NCI-H2227 (cell line): ENCODE measurements at regions not wholly inside any gene's neighbourhood (a gene's known extent, or its start where the extent isn't known, plus 50 kb on each side); places are given as distances from the start of the nearest gene placed in this dataset.
A peak's percentile ranks its signal among the peaks of the same experiment; 100 is the strongest.

ENCODE experiments used
- DNase-seq: peaks from one replicate; lab custom pipeline; 2025; ENCODE audit not compliant: unreplicated experiment; lab: John Stamatoyannopoulos, UW

DNA sequence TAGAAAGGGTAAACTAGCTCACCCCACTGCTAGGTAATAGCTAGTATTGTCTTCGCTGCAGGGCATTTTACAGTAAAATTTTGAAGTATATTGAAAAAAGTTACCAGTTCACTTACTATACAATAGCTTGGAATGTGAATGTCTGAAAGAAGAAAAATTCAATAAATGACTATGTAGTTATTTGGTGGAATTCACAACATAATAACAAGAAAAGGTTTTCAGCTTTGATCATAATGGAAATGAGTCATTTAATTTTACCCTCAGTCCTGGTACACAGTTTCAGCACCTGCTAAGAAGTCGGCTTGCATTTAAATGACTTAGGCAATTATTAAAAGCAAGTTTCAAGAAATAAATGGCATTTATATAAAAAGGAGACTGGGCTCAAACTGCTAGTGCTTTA, 90.4 kb downstream of the NUP35 start:
- no peak for DNase-seq

DNA sequence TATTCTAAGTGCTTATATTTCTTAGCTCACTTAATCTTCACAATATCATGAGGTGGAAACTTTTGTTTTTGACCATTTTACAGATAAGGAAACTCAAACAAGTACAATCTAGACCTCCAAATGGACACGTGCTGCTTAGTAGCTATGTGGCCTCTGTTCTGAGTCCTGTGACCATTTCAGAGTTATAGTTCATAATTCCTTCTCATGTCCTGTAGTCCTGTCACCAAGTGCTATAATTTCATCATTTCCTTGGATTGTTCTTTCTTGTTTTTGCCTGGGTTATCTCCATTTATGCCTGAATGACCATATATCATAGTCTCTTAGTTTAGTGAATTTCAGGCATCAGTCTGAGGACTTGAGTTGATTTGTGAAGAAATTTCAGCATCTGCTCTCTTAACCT, 91.7 kb downstream of the NUP35 start:
- DNase-seq = no peak

DNA sequence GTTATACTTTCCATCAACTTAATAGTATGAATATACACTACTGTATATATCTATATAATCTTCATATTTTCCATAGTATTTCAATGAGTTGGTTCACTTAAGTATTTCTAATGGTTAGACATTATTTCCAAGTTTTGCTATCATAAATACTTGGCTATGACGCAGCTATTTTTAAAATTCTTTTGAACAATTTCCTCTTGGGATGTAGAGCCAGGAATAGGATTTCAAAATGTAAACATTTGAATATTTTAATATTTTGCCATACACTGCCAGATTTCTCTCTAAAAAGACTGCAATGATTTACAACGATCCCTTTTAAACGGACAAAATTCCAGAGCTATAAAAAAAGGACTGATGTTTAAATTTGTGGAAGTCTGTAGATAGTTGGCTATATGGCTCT, 95.6 kb downstream of the NUP35 start:
- DNase-seq = no peak

DNA sequence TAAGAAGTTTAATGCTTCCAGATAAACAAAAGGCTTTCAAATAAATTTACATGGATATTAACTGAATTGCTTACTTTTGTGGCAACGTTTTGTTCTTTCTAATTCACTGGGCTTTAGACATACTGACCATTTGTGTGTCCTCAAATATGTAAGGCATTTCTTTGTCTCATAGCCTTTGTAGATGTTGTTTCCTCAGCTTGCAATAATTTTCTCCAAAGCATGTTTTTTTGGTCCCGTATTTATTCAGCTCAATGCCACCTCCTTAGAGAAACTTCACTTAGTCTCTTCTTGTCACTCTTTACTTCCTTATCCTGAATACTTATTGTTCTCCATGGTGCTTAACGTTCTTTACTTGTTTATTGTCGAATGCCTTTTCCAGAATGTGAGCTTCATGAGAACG, 98.5 kb downstream of the NUP35 start:
- no peak for DNase-seq

DNA sequence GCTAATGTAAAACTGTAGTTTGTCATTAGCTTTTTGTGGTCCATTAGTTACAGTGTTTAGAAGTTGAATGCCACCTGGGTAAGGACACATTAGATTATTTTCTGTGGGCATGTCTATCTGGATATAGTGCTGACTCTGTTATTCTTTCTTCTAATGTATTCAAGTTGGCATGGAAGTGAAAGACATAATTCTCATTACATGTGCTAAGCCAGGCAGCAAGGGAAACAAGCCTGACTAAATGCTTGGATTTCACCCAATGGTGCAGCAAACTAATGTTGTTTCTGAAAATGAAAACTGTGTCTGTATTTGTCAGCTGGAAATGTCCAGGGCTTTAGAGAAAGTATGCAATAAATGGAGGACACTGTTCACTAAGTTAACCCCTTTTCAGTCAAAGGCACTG, 100.7 kb downstream of the NUP35 start:
- no peak for DNase-seq

DNA sequence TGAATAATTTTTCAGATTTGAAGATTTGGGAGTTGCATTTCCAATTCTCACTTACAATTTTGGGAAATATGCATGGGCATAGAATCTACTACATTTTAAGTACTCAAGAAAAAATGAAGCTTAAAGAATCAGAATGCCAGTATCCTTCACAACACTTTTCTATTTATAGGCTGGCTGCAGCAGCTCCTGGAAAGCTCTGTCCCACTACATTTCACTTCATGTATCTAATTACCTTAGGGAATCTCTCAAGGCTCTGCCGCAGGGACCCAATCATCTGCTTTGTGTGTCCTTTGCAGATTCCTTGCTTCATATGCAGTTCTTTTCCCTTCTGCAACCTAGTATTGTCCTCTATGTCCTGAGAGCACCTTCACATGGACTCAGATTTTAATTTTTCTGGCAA, 102.9 kb downstream of the NUP35 start:
- no peak for DNase-seq

DNA sequence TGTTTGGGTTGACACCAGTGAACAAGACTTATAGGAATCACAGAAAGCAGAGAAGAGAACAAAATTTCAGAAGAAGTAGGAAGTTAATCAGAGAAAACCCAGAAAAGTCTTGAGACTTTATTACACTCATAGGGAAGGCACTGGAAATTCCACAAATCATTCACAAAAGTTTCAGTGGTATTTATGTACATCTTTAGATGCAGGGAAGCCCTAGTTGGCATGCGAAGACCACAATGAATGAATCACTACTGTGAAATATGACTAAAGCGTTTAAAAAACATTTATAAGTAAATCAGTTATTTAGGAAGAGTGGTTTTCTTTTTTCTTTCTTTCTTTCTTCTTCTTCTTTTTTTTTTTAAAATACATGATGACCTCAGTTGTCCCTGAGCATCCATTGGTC, 105.1 kb downstream of the NUP35 start:
- no peak for DNase-seq

DNA sequence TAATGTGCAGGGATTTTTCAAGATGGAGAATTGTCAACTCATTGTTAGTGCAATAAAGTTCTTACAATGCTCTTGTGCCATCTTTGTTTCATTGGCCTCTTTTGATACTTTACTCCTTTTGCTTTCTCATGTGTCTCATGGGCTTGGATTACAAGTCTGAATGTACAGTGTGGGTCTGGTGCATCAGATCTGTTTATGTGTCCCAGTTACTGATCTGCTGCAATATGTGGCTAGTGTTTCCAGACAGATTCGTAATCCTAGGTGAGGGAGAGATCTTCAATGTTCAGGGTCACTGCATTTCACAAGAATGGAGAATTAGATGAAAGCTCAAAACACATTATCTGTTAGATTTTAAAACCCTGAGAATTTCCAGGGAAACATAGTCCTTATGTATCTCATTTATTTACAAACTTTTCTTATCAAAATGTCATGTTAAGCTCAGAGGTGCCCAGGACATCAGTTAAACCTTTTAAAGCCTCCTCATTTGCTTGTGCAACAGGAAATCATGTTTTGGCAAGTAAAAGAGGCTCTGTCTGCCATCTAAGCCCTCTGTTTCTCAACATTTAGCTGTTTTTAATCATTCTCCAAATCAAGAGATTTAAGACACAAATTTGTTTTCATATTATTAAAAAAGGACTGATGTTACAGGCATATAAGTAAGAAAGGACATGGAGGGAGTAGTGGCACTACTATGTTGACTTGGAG, 108.1 kb downstream of the NUP35 start:
- no peak for DNase-seq

DNA sequence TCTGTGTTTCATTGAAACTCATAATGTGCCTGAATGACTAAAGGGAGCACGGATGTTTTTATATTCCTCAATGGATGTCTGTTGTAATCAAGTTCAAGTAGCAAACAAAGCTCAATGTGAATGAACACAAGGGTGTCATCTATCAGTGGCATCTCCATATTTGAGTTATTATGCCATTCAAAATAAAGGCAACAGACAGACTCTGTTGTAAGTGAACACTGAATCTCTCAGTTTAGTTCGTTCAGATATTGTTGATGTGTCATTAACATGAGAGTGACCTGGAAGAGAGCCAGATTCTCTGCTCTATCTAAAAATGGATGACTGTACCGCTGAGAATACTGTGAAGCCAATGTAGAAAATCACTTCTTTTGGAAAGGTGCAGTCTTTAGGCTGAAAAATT, 118.7 kb downstream of the NUP35 start:
- peak; percentile 48 for DNase-seq

DNA sequence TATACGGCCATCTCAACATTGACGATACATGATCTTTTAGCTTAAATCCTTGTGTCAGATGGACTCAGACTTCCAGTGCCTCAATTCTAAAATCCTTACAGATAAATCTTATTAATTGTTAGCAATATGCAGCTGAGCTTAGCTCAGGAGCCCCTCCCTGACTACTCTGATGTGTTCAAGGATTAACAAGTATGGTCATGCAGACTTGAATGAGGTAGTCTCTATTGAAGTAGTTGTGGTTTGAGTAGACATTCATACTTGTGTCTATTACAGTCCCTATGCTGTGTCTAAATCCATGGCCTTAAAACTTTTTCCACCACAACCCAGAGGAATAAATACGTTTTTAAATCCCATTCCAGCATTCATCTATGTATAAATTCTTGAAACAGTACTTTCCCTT, 119.5 kb downstream of the NUP35 start:
- no peak for DNase-seq

DNA sequence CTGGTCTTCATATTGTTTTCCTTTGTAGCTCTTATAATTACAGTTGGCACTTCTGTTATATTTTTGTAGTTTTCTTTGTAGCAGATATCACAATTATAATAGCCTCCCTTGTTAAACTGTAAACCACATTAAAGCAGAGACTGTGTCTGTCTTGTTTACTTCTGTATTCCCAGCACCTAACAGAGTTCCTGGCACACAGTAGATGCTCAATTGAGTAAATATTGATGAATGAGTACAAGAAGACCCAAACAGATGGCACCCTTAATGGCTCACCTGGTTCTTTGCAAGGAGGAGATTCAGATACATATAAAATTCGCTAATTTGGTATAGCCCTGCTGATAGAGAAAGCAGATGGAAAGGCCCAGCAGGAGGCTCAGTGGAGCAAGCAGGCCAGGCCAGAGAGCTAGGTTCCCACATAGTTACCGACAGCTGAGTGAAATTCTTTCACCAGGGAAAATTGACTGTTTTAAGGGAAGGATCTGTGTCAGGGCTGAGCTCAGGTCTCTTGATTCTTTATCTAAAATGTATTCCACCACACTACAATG, 120.1 kb downstream of the NUP35 start:
- peak; percentile 23 for DNase-seq

DNA sequence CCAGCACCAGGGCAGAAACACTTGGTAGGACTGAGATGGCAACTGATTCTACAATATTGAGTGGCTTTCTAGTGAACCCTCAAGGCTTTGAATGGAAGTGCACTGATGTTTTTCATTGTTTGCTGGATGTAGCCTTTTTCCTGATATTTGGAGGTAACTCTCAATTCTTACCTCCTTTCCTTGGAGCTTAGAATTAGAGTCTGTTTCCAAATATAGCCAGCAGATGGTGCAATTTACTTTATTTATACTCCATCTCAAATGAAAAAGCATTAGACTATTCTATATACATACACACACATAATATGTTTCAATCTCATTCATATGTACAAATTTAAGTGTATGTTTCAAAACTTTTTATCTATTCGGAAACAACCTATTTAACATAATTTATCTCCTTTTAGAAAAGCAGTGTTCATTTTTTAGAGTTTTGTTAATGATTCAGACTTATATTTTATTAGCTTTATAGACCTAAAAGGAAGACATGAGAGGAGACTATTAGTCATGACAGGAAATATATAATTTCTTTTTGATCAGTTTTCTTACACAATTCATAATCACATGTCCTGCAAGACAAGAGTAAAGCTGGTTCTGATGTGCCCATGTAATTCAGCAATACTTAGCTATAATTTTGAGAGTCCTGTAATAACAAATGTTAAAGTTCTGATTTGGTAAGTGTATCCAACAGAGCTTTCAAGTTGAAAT, 124.8 kb downstream of the NUP35 start:
- DNase-seq = peak; percentile 76

DNA sequence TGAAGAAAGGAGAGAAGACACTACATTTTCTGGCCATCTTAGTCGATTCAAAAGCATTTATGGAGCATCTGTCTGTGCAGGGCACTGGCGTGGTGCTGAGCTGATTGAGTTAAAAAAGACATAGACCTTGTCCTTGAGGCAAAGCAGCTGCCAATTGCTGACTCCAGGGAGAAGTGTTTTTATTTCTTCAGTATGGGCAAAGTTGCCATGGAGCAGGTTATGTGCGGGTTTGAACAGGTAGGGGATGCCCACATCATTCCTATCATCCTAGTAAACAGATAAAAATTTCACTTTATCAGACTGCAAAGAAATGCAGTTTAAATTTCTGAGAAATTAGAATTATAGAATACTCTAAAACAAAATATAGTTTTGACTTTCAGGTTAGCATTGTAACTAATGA, 125.8 kb downstream of the NUP35 start:
- DNase-seq = no peak

DNA sequence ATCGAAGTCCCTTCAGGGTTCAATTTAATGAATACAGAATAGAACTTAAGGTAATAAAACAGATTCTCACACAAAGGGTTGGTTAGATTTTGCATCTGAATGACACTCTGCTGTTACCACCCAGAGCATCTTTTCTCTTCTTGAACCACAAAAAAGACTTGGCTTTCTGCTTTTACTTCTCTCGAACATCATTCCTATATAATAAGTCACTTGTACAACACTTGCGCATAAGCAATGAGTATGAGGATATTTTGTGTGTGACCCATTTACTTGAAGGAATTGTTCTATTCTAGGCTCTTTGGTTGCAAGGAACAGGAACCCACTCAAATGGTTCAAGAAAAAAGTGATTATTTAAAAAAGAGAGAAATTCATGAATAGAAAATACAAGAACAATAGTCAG, 126.2 kb downstream of the NUP35 start:
- DNase-seq = no peak

DNA sequence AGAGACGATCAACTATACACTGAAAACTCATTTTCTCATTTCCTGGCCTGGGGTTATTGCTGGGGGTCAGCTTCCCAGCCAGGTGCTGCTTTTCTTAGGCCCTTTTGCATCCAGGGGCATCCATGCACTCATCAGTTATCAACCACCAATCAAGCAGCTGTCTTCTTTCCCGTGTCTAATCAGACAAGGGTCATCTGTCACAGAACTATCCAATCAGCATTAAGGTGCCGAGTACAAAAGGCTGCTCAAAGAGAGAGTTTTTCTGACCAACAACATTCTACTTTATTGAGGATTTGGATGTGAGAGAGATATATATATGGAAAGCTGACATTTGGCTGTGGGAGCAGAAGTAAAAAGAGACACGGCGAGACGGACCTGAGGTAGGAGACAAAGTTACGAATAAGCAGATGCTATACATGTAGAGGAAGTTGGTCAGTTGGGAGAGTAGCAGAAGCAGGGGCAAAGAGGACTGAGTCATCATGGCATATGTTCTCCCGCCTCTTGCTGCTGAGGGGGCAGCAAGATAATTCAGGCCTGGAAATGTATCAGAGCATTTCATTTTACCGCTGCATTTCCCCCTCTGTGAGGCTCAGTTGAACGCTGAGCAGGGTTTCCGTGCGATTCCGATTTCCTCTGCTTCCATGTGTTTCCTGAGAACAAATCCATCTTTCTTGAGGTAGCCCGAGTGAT, 129.3 kb downstream of the NUP35 start:
- DNase-seq = no peak

DNA sequence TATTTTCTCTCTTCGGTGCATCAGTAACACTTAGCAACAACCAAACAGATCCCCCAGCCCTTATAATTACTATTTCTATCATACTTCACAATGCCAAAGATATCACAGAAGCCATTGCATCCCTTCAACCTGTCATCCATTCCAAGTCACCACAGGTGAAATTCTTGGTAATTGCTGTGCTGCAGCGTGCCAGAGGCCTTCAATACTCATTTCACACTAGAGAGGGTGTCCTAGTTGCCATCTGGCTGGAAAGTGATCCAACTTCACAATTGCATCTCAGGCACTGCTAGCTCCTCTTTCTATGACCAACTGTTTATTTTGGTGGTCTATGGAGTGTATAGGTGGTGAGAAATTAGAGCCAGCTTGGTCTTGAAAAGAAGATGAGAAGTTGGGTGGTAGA, 131.2 kb downstream of the NUP35 start:
- DNase-seq = no peak

DNA sequence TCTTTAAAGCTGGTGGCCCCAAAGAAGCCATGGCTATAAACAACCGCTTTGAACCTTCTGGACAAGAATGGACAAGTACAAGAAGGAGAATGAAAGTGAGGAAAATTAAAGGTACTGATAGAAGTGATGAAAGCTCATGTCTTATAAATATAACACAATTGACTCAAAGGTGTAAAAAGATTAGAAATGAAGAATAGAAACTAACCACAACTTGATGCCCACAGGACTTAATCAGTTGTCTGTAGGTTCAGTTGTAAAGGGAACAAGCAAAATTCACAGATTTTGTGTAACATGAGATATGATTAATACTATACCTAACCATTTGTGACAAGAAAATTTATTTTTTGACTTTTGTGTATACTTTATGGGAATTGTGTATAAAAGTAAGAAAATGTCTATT, 135.7 kb downstream of the NUP35 start:
- DNase-seq = no peak

DNA sequence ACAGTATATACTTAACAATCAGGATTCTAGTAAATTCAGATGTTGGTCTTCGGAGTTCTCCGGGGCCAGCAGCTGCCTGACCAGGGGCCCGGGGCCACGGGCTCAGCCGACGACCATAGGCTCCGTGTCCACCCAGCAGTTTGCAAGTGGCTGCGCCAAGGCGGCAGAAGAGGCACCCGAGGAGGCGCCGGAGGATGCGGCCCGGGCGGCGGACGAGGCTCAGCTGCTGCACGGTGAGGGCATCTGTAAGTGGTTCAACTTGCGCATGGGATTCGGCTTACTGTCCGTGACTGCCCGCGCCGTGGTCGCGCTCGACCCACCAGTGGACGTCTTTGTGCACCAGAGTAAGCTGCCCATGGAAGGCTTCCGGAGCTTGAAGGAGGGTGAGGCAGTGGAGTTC, 136.3 kb downstream of the NUP35 start:
- DNase-seq = no peak

DNA sequence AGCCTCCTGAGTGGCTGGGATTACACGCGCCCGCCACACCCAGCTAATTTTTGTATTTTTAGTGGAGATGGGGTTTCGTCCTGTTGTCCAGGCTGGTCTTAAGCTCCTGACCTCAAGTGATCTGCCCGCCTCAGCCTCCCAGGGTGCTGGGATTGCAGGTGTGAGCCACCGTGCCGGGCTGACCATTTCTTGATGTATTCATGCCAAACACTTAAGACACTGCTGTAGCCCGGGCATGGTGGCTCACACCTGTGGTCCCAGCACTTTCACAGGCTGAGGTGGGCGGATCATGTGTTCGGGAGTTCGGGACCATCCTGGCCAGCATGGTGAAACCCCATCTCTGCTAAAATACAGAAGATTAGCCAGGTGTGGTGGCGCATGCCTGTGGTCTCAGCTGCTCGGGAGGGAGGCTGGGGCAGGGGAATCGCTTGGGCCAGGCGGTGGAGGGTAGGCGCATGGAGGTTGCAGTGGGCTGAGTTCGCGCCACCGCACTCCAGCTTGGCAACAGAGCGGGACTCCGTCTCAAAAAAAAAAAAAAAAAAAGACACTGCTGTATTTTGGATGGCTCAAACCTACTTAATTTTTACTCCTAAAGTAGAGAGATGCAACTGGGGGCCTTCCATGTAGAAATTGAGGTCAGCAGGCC, 140.8 kb downstream of the NUP35 start:
- no peak for DNase-seq

DNA sequence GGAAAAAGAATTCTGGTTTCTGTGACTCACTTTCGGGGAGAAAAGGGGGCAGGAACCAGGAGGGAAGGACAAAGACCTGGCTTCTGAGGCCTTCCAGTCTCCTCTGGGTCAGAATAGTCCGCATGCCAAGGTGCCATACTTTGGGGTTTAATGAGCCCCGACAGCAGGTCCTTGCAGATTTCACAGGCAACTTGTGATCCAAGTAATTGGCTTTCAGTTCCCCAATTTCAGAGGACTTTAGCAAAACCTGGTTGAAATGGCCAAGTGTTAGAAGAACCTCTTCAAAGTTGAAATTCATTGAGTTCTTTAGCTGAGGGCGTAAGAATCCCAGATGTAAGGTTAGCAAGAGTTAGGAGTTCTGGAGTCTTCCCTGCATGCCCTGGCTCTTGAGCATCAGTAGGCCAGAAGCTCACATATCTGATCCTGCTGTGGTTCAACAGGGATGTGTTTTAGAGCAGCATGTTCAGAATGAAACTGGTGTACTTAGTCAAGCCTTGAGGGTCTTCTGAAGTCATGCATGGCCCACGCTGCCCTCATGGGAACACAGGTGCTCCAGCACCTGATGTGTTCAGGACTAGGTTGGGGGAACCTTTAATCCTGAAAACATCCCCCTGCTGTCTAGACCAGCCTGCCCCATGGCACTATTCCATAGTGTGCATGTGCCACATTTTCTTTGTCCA, 143.0 kb downstream of the NUP35 start:
- DNase-seq = no peak

DNA sequence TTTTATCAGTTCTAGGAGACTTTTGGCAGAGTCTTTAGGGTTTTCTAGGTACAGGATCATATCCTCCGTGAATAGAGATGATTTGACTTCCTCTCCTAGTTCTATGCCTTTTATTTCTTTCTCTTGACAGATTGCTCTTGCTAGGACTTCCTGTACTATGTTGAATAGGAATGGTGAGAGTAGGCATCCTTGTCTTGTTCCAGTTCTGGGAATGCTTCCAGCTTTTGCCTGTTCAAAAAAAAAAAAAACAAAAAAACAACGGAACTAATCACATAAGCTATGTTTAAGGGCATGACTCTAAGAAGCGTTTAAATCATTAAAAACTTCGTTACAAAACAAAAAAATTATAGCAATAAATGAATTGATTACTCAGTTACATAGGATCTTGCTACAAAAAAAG, 145.7 kb downstream of the NUP35 start:
- no peak for DNase-seq
